ENCODE measurements at regions not wholly inside any gene's neighbourhood (a gene's known extent, or its start where the extent isn't known, plus 50 kb on each side); places are given as distances from the start of the nearest gene placed in this dataset.
"Not testable (repeated sequence)": the region's sequence is repeated elsewhere in the genome, so short reads cannot be mapped to it uniquely, and the experiment has no call there.

- DNase-seq, result not testable (repeated sequence)
These were observed 108.1 kb downstream of the PROX1 start for GRCh38 chr1:214095896-214096295.

GRCh38 chr1:214101246-214101645 lies 113.5 kb downstream of the PROX1 start:
- no peak for DNase-seq

- no peak for DNase-seq
These were observed 114.1 kb downstream of the PROX1 start for GRCh38 chr1:214101828-214102227.

- DNase-seq, result no peak
These were observed 115.1 kb downstream of the PROX1 start for GRCh38 chr1:214102907-214103306.

GRCh38 chr1:214103778-214104177 lies 116.0 kb downstream of the PROX1 start:
- DNase-seq, result no peak

- peak; percentile 10 for DNase-seq
These were observed 118.6 kb downstream of the PROX1 start for GRCh38 chr1:214106375-214106774.

GRCh38 chr1:214107322-214108096 lies 119.7 kb downstream of the PROX1 start:
- DNase-seq, result no peak

GRCh38 chr1:214108097-214108446 lies 120.3 kb downstream of the PROX1 start:
- no peak for DNase-seq

GRCh38 chr1:214111796-214112195 lies 124.0 kb downstream of the PROX1 start:
- DNase-seq, result no peak

GRCh38 chr1:214116258-214116657 lies 128.5 kb downstream of the PROX1 start:
- DNase-seq, result no peak

GRCh38 chr1:214117780-214118179 lies 130.0 kb downstream of the PROX1 start:
- DNase-seq, result no peak

GRCh38 chr1:214120191-214120590 lies 132.4 kb downstream of the PROX1 start:
- no peak for DNase-seq

GRCh38 chr1:214120951-214121350 lies 133.2 kb downstream of the PROX1 start:
- DNase-seq, result no peak

- DNase-seq, result no peak
These were observed 134.3 kb downstream of the PROX1 start for GRCh38 chr1:214122110-214122509.

- peak; percentile 76 for DNase-seq
These were observed 135.4 kb downstream of the PROX1 start for GRCh38 chr1:214123061-214123784.

- DNase-seq, result no peak
These were observed 136.6 kb downstream of the PROX1 start for GRCh38 chr1:214124281-214124805.

GRCh38 chr1:214124915-214125314 lies 137.1 kb downstream of the PROX1 start:
- DNase-seq, result no peak

GRCh38 chr1:214125819-214126218 lies 138.0 kb downstream of the PROX1 start:
- no peak for DNase-seq

- DNase-seq, result no peak
These were observed 138.9 kb downstream of the PROX1 start for GRCh38 chr1:214126697-214127146.

- DNase-seq, result no peak
These were observed 139.9 kb downstream of the PROX1 start for GRCh38 chr1:214127705-214128104.

GRCh38 chr1:214135886-214136285 lies 145.1 kb upstream of the SMYD2 start:
- DNase-seq, result no peak

GRCh38 chr1:214136324-214136919 lies 144.5 kb upstream of the SMYD2 start:
- DNase-seq, result no peak

GRCh38 chr1:214141486-214141885 lies 139.5 kb upstream of the SMYD2 start:
- DNase-seq, result no peak
